Stimulated activated CD4-positive, alpha-beta T cell treated with anti-CD3 and anti-CD28 coated beads, Interleukin-15, amount 100 ng/mL, for 48 hours (primary cell): ENCODE measurements at regions not wholly inside any gene's neighbourhood (a gene's known extent, or its start where the extent isn't known, plus 50 kb on each side); places are given as distances from the start of the nearest gene placed in this dataset.

Experiments used
- DNase-seq, 2 donors: peaks; one replicate each; pipeline ENCODE4 v3.0.0-alpha.2; 2020; ENCODE audit warnings: low read depth in 2 of 2

GRCh38 chr4:178784491-178784890, 1342.3 kb upstream of the AGA start:
- DNase-seq: no peak

DNA sequence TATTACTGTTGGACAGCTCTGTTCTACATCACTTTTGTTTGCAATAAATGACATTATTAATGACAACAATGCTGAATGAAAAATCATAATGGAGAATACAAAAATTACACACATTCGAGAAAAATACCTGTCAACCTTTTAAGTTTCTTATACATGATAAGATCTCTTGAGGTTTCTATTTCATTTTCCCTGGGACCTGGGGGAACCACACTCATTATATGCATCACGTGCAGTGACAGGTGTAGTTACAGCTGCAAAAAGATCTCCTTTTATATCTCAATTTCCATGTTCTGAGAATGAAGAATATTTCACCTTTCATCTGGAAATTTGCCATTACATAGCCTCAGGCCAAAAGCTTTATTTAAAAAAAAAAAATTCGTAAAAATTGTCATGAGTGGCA, 1347.0 kb upstream of the AGA start:
- no peak for DNase-seq

GRCh38 chr4:178799204-178799603, 1357.0 kb upstream of the AGA start:
- no peak for DNase-seq

- no peak for DNase-seq
Observed at GRCh38 chr4:178808106-178808505, 1365.9 kb upstream of the AGA start.

DNA sequence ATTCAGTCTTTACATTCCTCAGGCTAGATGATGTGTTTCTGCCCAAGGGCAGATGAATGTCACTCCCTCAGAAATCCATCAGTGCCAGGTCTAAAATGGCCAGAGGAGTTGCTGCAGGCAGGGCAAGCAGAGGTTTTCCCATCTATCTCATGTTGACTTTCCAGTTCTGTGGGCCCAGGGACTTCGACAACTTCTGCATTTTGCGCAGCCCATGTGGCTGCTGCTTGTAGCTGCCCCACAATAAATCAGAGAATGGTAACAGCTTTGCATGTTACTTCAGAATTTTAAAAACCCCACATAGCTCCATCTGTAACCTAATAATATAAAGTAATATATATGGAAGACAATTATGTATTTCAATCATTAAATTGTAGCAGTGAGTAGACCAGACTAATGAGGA, 1367.7 kb upstream of the AGA start:
- no peak for DNase-seq

GRCh38 chr4:178811356-178811755, 1369.1 kb upstream of the AGA start:
- DNase-seq: no peak

GRCh38 chr4:178812866-178813265, 1370.6 kb upstream of the AGA start:
- no peak for DNase-seq

DNA sequence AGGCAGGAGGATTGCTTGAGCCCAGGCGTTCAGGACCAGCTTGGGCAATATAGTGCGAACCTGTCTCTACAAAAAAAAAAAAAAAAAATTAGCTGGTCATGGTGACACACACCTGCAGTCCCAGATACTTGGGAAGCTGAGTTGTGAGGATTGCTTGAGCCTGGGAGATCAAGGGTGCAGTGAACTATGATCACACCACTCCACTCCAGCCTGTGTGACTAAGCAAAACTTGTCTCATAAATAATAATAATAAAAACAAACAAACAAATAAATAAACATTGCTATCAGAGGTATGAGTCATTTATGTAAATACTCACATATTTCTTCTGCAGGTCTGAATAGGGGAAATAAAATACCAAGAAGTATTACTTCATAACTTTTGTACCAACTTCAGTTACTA, 1372.7 kb upstream of the AGA start:
- DNase-seq: no peak

DNA sequence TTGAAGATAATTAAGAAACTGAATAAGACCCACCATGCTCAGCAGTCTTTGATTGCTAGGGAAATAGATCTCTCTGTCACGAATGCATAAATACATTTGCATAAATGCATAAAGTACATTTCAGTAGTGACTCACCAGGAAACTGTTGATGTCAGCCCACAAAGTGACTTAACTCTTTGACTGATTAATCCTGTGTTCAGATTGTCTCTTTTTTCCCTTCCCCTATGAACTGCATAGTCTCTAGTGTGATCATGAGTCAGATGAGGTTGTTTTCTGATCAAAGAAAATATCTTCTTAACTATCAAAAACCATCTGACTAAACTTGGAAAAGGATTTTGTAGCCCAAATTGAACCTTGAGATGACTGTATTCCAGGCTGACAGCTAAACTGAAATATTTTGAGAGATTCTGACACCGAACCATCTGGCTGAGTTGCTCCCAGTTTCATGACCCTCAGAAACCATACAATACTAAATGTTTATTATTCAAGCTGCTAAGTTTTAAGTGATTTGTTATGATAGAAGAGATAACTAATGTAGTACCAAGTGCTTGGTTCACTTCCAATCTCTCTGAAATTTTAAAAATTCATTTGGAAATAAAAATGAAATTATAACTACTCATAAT, 1381.5 kb upstream of the AGA start:
- DNase-seq: no peak

- DNase-seq: no peak
Observed at GRCh38 chr4:178836865-178837264, 1394.6 kb upstream of the AGA start.

DNA sequence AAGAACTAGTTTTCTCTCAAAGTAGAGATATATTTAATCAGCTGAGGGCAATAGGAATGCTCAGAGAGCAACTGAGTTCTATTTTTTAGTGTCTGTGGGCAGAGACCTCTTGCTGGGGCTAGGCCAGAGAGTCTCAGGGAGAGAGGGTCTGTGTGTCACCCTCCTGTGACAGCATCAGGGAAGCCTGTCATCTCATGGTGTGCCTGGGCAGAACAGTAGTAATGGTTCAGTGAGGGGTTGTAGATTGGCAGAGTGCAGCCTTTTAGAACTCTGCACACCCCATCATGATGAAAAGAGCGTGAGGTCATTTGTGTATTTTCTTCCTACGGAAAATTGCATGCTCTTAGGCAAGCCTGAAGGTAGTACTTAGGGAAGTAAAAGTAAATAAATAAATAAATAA, 1396.5 kb upstream of the AGA start:
- no peak for DNase-seq

DNA sequence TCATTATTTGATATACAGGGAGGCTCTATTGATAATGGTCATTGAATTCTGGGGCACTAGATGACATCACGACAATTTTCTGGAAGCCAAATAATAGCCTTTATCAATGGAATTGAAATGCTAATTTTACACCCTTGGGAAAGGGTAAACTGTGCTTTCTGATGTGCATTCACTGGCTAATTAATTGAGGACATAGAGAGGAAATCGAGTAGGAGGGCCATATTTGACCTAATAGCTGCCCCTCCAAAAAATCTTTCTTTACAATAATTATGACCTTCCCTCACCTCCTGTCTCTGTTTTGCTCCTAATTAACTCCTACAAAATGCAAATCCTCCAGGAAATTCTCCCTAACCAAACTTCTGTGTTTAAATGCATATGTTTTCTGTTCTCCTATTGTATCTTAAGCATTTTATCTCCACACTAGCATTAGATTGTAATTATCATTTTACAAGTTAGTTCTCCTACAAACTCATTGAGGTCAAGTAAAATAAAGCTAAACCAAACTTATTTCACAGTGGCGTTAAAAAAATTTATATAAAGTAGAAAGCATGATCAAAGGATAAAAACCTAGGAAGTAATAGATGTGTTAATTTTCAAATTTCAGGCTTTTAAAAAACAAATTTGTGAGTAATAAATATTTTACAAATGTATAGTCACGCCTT, 1414.0 kb upstream of the AGA start:
- no peak for DNase-seq

DNA sequence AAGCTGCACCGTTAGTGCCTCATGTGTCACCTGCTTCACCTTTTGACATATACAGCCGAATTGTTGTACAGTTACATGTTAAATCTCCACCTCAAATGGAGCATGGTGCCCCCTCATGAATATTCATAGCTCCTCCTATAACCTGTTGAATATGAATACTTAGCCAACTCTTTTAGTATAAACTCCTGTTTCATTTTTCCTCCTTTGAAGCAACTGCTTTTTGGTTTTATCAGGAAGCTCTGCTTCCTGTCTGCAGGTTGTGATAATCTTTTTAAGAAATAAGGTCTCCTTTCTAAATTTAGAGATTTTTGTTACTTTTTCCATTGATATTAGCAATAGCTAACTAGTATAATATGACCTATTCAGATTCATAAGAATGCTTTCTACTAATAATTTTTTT, 1429.2 kb upstream of the AGA start:
- DNase-seq: no peak

DNA sequence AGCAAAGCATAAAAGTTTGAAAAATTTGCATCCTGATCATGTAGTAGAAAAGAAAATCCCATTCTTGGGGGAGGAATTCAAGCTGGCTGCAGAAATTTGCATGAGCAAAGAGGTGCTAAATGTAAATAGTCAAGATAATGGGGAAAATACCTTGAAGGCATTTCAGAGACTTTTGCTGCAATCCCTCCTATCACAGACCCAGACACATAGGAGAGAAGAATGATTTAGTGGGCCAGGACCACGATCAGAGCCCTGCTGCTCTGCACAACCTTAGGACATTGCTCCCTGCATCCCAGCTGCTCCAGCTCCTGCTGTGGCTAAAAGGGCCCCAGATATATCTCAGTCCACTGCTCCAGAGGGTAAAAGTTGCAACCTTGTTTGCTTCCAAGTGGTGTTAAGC, 1439.7 kb upstream of the AGA start:
- no peak for DNase-seq

GRCh38 chr4:178894126-178894525, 1451.9 kb upstream of the AGA start:
- DNase-seq: no peak

- DNase-seq: no peak
Observed at GRCh38 chr4:178899084-178899483, 1456.8 kb upstream of the AGA start.

DNA sequence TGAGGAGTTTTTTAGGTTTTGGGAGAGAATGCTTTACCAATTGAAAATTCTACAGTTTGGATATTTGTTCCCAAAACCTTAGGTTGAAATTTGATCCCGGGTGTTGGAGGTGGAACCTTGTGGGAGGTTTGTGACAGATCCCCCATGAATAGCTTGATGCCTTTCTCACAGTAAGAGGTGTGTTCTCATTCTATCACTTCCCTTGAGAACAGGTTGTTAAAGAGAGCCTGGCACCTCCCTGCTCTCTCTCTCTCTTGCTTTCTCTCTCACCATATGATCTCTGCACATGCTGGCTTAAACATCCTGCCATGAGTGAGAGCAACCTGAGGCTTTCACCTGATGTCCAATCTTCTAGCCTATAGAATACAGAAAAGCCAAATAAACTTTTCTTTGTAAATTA, 1475.5 kb upstream of the AGA start:
- no peak for DNase-seq

DNA sequence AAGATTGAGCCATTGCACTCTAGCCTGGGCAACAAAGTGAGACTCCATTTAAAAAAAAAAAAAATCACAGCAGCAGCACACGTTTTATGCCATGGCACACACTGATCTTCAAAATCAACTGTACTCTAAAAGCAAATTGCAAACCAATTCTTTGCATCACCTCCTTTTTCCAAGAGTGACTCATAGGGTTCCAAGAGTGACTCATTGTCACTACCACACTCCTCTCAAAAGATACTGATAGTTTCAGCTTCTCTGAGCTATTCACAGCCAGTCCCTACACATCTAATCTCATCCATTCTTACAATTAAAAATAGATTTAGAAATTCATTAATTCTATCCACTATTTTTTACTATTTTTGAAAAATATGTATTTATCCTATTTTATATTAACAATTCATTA, 1494.9 kb upstream of the AGA start:
- DNase-seq: no peak

DNA sequence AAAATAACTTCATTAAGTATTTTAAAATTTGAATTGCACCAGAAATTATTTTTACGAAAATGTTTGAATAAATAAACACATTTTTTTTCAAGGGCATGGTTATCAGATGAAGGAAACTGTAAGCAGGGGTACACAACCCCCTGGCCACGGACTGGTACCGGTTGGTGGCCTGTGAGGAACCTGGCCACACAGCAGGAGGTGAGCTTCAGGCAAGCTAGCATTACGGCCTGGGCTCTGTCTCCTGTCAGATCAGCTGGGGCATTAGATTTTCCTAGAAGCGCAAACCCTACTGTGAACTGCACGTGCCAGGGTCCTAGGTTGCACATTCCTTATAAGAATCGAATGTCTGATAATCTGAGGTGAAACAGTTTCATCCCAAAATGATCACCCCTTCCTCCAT, 1499.7 kb upstream of the AGA start:
- no peak for DNase-seq

GRCh38 chr4:178953447-178954120, 1511.3 kb upstream of the AGA start:
- no peak for DNase-seq

GRCh38 chr4:178955614-178956013, 1513.4 kb upstream of the AGA start:
- no peak for DNase-seq

DNA sequence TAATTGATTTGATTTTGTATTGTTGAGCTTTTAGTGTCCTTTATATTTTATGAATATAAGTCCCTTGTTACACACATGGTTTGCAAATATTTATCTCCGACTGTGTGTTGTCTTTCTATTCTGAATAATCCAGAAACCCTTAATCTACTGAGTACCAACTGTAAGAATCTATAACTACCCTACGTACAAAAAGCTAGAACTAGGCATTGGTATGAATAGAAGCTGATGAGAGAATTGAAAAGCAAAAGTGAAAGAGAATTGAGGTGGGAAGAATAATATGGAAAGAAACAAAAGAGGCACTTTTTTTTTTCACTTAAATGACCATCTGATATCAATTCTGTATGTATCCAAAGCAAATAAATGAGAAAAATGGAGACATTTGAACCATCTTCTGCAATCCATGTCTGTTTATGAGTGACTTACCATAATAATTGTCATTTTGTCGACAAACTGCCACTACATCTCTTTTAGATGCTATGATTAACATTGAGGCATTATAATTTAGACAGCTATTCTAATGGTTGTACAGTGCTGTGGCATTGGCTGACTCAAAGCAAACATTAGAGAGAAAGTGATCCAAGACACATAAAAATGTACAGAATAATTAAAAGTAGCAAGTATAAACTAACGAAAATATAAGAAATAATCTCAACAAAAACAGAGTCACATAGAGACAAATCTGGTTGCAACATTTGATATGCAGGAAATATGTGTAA, 1516.6 kb upstream of the AGA start:
- no peak for DNase-seq
